Vagina (tissue), 2 donors: ENCODE measurements at regions not wholly inside any gene's neighbourhood (a gene's known extent, or its start where the extent isn't known, plus 50 kb on each side); places are given as distances from the start of the nearest gene placed in this dataset.

Experiments used
- CTCF ChIP-seq, 3 experiments: fragments of 450-650 bp in 2 of 3; fragments of 200-600 bp in 1 of 3; sonication (generic) in 1 of 3; IDR thresholded peaks; one replicate each; pipeline ENCODE4 v1.5.1; 2017 to 2019; ENCODE audit warnings: antibody characterized with exemption in 3 of 3, mild to moderate bottlenecking in 2 of 3, moderate library complexity in 2 of 3
- POLR2A ChIP-seq, 2 donors: fragments of 450-650 bp; IDR thresholded peaks; one replicate each; pipeline ENCODE4 v1.6.1; 2017; ENCODE audit warnings: antibody characterized with exemption in 2 of 2, mild to moderate bottlenecking in 2 of 2, moderate library complexity in 2 of 2

GRCh38 chr3:106275592-106275991 lies 406.8 kb upstream of the CBLB start:
- no peak for TF ChIP-seq CTCF (IDR thresholded peaks at IDR 0.05)
- no peak for TF ChIP-seq POLR2A (IDR thresholded peaks at IDR 0.05)
